ENCODE measurements at regions not wholly inside any gene's neighbourhood (a gene's known extent, or its start where the extent isn't known, plus 50 kb on each side); places are given as distances from the start of the nearest gene placed in this dataset.

GRCh38 chr7:24501443-24502134 lies 71.7 kb upstream of the PALS2 start:
- H3K4me1 ChIP-seq: no peaks in the 10 kb centered on the region
- no peak overlapping the region for H3K27ac ChIP-seq
- intact Hi-C loops (cut with DNase I; ENCODE audit: low total_unique reads): no loop called here
- no peak for DNase-seq
- no peak for ATAC-seq
- no peaks in the 10 kb centered on the region for H3K27me3 ChIP-seq
- H3K4me3 ChIP-seq: no peak overlapping the region
- no peaks in the 10 kb centered on the region for H3K9me3 ChIP-seq
- in situ Hi-C loops (cut with MboI; ENCODE audit: low sequenced_read_pairs in 4 of 4): no loop called here
- H3K36me3 ChIP-seq: no peaks in the 10 kb centered on the region
- TF ChIP-seq, protein P1, sequence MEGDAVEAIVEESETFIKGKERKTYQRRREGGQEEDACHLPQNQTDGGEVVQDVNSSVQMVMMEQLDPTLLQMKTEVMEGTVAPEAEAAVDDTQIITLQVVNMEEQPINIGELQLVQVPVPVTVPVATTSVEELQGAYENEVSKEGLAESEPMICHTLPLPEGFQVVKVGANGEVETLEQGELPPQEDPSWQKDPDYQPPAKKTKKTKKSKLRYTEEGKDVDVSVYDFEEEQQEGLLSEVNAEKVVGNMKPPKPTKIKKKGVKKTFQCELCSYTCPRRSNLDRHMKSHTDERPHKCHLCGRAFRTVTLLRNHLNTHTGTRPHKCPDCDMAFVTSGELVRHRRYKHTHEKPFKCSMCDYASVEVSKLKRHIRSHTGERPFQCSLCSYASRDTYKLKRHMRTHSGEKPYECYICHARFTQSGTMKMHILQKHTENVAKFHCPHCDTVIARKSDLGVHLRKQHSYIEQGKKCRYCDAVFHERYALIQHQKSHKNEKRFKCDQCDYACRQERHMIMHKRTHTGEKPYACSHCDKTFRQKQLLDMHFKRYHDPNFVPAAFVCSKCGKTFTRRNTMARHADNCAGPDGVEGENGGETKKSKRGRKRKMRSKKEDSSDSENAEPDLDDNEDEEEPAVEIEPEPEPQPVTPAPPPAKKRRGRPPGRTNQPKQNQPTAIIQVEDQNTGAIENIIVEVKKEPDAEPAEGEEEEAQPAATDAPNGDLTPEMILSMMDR (IDR thresholded peaks at IDR 0.05 in 4 of 5, conservative IDR thresholded peaks at IDR 0.05 in 1 of 5): no peak

- Histone ChIP-seq H3K4me3 (no peak overlapping the region), H3K4me1 (no peaks in the 10 kb centered on the region), H3K27ac (no peak overlapping the region), H3K36me3 (no peaks in the 10 kb centered on the region), H3K9me3 (no peaks in the 10 kb centered on the region), H3K27me3 (no peaks in the 10 kb centered on the region)
- ATAC-seq (no peak), DNase-seq (no peak)
- intact Hi-C loops (cut with DNase I; ENCODE audit: low total_unique reads) (no loop called here), in situ Hi-C loops (cut with MboI; ENCODE audit: low sequenced_read_pairs in 4 of 4) (no loop called here)
- TF ChIP-seq, protein P1 (IDR thresholded peaks at IDR 0.05 in 4 of 5, conservative IDR thresholded peaks at IDR 0.05 in 1 of 5): no peak
- TF ChIP-seq POLR2A (IDR thresholded peaks at IDR 0.05): no peak
Observed at GRCh38 chr7:24502135-24502488, 71.1 kb upstream of the PALS2 start.

GRCh38 chr7:24503506-24503905 lies 69.7 kb upstream of the PALS2 start:
- ATAC-seq: no peak
- no peaks in the 10 kb centered on the region for H3K27me3 ChIP-seq
- H3K4me1 ChIP-seq: no peaks in the 10 kb centered on the region
- H3K36me3 ChIP-seq: no peaks in the 10 kb centered on the region
- no peak overlapping the region for H3K4me3 ChIP-seq
- intact Hi-C loops (cut with DNase I; ENCODE audit: low total_unique reads): no loop called here
- no peak overlapping the region for H3K27ac ChIP-seq
- no peak for TF ChIP-seq POLR2A (IDR thresholded peaks at IDR 0.05)
- TF ChIP-seq, protein P1 (IDR thresholded peaks at IDR 0.05 in 4 of 5, conservative IDR thresholded peaks at IDR 0.05 in 1 of 5): no peak
- in situ Hi-C loops (cut with MboI; ENCODE audit: low sequenced_read_pairs in 4 of 4): no loop called here
- H3K9me3 ChIP-seq: no peaks in the 10 kb centered on the region
- no peak for DNase-seq

GRCh38 chr7:24504040-24504439 lies 69.2 kb upstream of the PALS2 start:
- Histone ChIP-seq H3K27me3 (no peaks in the 10 kb centered on the region), H3K4me1 (no peaks in the 10 kb centered on the region), H3K36me3 (no peaks in the 10 kb centered on the region), H3K27ac (no peak overlapping the region), H3K9me3 (no peaks in the 10 kb centered on the region), H3K4me3 (no peak overlapping the region)
- intact Hi-C loops (cut with DNase I; ENCODE audit: low total_unique reads) (no loop called here), in situ Hi-C loops (cut with MboI; ENCODE audit: low sequenced_read_pairs in 4 of 4) (no loop called here)
- no peak for TF ChIP-seq POLR2A (IDR thresholded peaks at IDR 0.05)
- TF ChIP-seq, protein P1 (IDR thresholded peaks at IDR 0.05 in 4 of 5, conservative IDR thresholded peaks at IDR 0.05 in 1 of 5): no peak
- ATAC-seq (no peak), DNase-seq (no peak)

DNA sequence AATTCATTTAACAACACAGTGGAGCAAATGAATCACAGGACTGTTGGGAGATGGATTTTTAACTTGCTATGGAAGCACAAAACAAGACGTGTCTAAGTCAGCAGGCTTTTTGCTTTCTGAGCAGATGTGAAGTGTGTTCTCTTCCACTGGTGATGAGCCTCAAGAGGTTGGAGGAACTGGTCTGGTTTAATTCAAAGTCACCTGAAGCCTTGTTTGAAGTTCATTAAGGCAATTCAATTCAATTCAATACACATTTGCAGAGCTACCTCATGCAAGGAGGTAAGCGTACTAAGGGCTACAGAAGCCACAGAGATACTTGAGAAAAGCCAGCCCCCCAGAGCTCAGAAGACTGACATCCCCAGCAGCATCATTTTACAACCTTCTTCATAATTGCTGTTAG lies 68.4 kb upstream of the PALS2 start:
- no peak for DNase-seq
- ATAC-seq: no peak
- no peak for TF ChIP-seq POLR2A (IDR thresholded peaks at IDR 0.05)
- TF ChIP-seq, protein P1 (IDR thresholded peaks at IDR 0.05 in 4 of 5, conservative IDR thresholded peaks at IDR 0.05 in 1 of 5): no peak
- no peak overlapping the region for H3K4me3 ChIP-seq
- H3K27ac ChIP-seq: no peak overlapping the region
- H3K27me3 ChIP-seq: no peaks in the 10 kb centered on the region
- in situ Hi-C loops (cut with MboI; ENCODE audit: low sequenced_read_pairs in 4 of 4): no loop called here
- H3K4me1 ChIP-seq: no peaks in the 10 kb centered on the region
- no peaks in the 10 kb centered on the region for H3K9me3 ChIP-seq
- intact Hi-C loops (cut with DNase I; ENCODE audit: low total_unique reads): no loop called here
- H3K36me3 ChIP-seq: no peaks in the 10 kb centered on the region

All from gastrocnemius medialis (tissue), 4 donors.